Smooth muscle cell of the brain vasculature (primary cell): ENCODE measurements at regions not wholly inside any gene's neighbourhood (a gene's known extent, or its start where the extent isn't known, plus 50 kb on each side); places are given as distances from the start of the nearest gene placed in this dataset.

ENCODE experiments used
- DNase-seq: peaks from one replicate; pipeline ENCODE4 v3.0.0-alpha.2; 2012; ENCODE audit warnings: low read depth, low spot score

- no peak for DNase-seq
Measured at GRCh38 chr6:14063756-14064155, 53.8 kb upstream of the CD83 start.

- no peak for DNase-seq
Measured at GRCh38 chr6:14065350-14065749, 52.2 kb upstream of the CD83 start.

DNA sequence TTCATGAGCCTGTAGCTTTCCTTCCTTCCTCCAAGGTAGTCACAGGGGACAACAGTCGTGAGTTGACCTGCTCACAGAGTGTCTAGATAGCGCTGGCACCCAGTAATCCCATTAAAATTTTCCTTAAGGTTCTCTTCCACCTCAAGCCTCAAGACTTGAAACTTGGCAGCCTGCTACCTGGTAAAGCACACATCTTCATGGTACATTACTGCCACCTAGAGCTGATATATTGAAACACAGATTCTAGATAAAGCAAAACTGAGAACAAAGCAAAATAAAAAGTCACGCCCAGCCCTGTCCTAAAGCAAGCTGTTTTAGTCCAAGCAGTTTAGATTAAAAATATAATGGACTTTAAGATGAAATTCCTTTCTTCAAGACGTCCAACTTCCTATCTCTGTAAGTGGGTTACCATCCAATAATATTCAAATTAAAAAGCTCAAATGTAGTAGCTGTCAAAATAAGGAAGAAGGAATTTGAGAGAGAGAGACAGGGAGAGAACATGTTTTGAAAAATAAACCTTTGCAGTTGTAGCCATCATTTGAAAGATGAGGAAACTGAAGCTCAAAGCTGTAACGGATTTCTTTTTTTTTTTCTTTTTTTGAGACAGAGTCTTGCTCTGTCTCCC is 50.7 kb upstream of the CD83 start:
- no peak for DNase-seq

DNA sequence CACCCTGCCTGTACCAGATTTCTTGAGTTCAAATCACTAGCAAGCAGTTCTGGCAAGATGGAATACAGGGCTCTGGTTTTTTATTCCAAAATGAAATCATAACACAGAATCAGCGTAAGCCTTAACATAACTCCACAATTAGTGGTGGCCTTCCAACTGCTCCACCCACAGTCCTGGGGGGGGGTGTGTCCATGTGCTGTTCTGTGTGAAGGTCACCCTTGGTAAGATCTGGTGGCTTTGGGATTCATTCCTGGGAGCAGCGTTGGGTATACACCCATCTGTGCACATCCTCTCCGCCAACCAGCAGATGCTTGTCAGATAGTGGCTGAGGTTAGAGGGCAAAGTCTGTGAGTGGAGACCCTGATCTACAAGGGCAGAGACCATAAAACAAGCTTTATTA is 49.9 kb upstream of the CD83 start:
- no peak for DNase-seq
